Cardiac septum (tissue), 1 donor: ENCODE measurements at regions not wholly inside any gene's neighbourhood (a gene's known extent, or its start where the extent isn't known, plus 50 kb on each side); places are given as distances from the start of the nearest gene placed in this dataset.

Source experiments
- DNase-seq: peaks from one replicate; pipeline ENCODE4 v3.0.0-alpha.2; 2020; ENCODE audit warnings: low spot score
- intact Hi-C: fragments of 100-400 bp; cut with DNase I; formaldehyde crosslinking; loops from one replicate; pipeline ENCODE4 v1.14.0; 2022
- donor health status: DM: no; HTN: no; CAD: no.

- intact Hi-C loops = no loop called here
- DNase-seq = no peak
Observed at GRCh38 chr12:125256634-125256936, 191.3 kb downstream of the AACS start.

- intact Hi-C loops = no loop called here
- no peak for DNase-seq
Observed at GRCh38 chr12:125259178-125259867, 194.1 kb downstream of the AACS start.

- no peak for DNase-seq
- intact Hi-C loops = no loop called here
Observed at GRCh38 chr12:125262851-125263250, 197.6 kb downstream of the AACS start.

GRCh38 chr12:125263385-125263784, 198.2 kb downstream of the AACS start:
- intact Hi-C loops = no loop called here
- no peak for DNase-seq

GRCh38 chr12:125267114-125267513, 201.9 kb downstream of the AACS start:
- intact Hi-C loops = no loop called here
- no peak for DNase-seq

- intact Hi-C loops = no loop called here
- DNase-seq = no peak
Observed at GRCh38 chr12:125269276-125269675, 204.0 kb downstream of the AACS start.

- no peak for DNase-seq
- intact Hi-C loops = no loop called here
Observed at GRCh38 chr12:125271892-125272291, 206.7 kb downstream of the AACS start.

- intact Hi-C loops = no loop called here
- DNase-seq = no peak
Observed at GRCh38 chr12:125272383-125272933, 207.2 kb downstream of the AACS start.

- DNase-seq = no peak
- intact Hi-C loops = no loop called here
Observed at GRCh38 chr12:125276567-125276966, 211.3 kb downstream of the AACS start.

- DNase-seq = no peak
- intact Hi-C loops = no loop called here
Observed at GRCh38 chr12:125280482-125281377, 215.5 kb downstream of the AACS start.

- no peak for DNase-seq
- intact Hi-C loops = no loop called here
Observed at GRCh38 chr12:125282921-125283320, 217.7 kb downstream of the AACS start.

- intact Hi-C loops = no loop called here
- DNase-seq = peak; percentile 31
Observed at GRCh38 chr12:125283521-125283920, 218.3 kb downstream of the AACS start.

GRCh38 chr12:125284087-125284486, 218.9 kb downstream of the AACS start:
- DNase-seq = no peak
- intact Hi-C loops = no loop called here

- no peak for DNase-seq
- intact Hi-C loops = no loop called here
Observed at GRCh38 chr12:125284945-125285685, 219.9 kb downstream of the AACS start.

GRCh38 chr12:125286005-125286727, 220.9 kb downstream of the AACS start:
- intact Hi-C loops = no loop called here
- no peak for DNase-seq

GRCh38 chr12:125287155-125287847, 222.1 kb downstream of the AACS start:
- intact Hi-C loops = no loop called here
- DNase-seq = no peak

- intact Hi-C loops = no loop called here
- DNase-seq = peak; percentile 44
Observed at GRCh38 chr12:125288931-125289928, 224.0 kb downstream of the AACS start.

GRCh38 chr12:125289970-125290369, 224.7 kb downstream of the AACS start:
- intact Hi-C loops = no loop called here
- no peak for DNase-seq
